ENCODE measurements at regions not wholly inside any gene's neighbourhood (a gene's known extent, or its start where the extent isn't known, plus 50 kb on each side); places are given as distances from the start of the nearest gene placed in this dataset.

GRCh38 chr11:98725471-98725870, 295.3 kb upstream of the CNTN5 start:
- no peak for TF ChIP-seq CTCF (IDR thresholded peaks at IDR 0.05; ENCODE audit: low read depth, low read length, poor library complexity, severe bottlenecking)
- no peak for TF ChIP-seq EZH2phosphoT487 (IDR thresholded peaks at IDR 0.05; ENCODE audit: borderline replicate concordance, low read length)
